ENCODE measurements at regions not wholly inside any gene's neighbourhood (a gene's known extent, or its start where the extent isn't known, plus 50 kb on each side); places are given as distances from the start of the nearest gene placed in this dataset.

GRCh38 chr9:87180361-87180760 is 233.1 kb upstream of the GAS1 start:
- no peak overlapping the region for H3K18ac ChIP-seq (ENCODE audit: low read length)
- no peak overlapping the region for H3K9ac ChIP-seq (ENCODE audit: low read length)
- H2BK120ac ChIP-seq (ENCODE audit: insufficient read depth, low read length, poor library complexity) = peak overlapping the region; percentile 52
- no peak overlapping the region for H3K4me3 ChIP-seq (ENCODE audit: low read depth, low read length)
- H3K23ac ChIP-seq (ENCODE audit: low read length) = no peak overlapping the region
- no peaks in the 10 kb centered on the region for H3K27me3 ChIP-seq (ENCODE audit: insufficient read depth, low read length)
- no peak overlapping the region for H2BK12ac ChIP-seq (ENCODE audit: low read length)
- peak overlapping the region; percentile 18 for H2BK5ac ChIP-seq (ENCODE audit: low read depth, low read length, poor library complexity)
- H2AFZ ChIP-seq (ENCODE audit: insufficient read depth, low read length, poor library complexity) = no peak overlapping the region
- H3K14ac ChIP-seq (ENCODE audit: low read length) = no peak overlapping the region
- peak overlapping the region; percentile 44 for H3K4me2 ChIP-seq (ENCODE audit: low read length)
- H3K4me1 ChIP-seq (ENCODE audit: control insufficient read depth in 1 of 2, insufficient read depth in 2 of 2, low read length in 2 of 2) = peaks cover 4 to 7% of the 10 kb centered on the region in 2 experiments
- no peak overlapping the region for H2AK5ac ChIP-seq (ENCODE audit: low read length)
- WGBS (ENCODE audit: extremely low coverage, insufficient coverage, insufficient read length) = no CpG with 5 or more reads among the region's 5 CpGs
- DNase-seq = peak; percentile 86 to 94
- H4K91ac ChIP-seq (ENCODE audit: low read depth, low read length) = peak overlapping the region; percentile 93
- H4K12ac ChIP-seq (ENCODE audit: low read depth, low read length) = no peak overlapping the region
- no peaks in the 10 kb centered on the region for H3K36me3 ChIP-seq (ENCODE audit: control insufficient read depth in 1 of 2, insufficient read depth in 2 of 2, low read length in 2 of 2)
- peak overlapping the region; percentile 3 for H3K4ac ChIP-seq (ENCODE audit: low read depth, low read length)
- peaks cover 8% of the 10 kb centered on the region for H3K79me1 ChIP-seq (ENCODE audit: low read length)
- no peaks in the 10 kb centered on the region for H3K9me3 ChIP-seq (ENCODE audit: insufficient read depth, low read depth, low read length)
- no peak overlapping the region for H4K8ac ChIP-seq (ENCODE audit: low read depth, low read length)
- H3K27ac ChIP-seq (ENCODE audit: low read depth, low read length) = peak overlapping the region; percentile 89
- H3K79me2 ChIP-seq (ENCODE audit: control insufficient read depth, insufficient read depth, low read length, poor library complexity) = peaks cover 2% of the 10 kb centered on the region

DNA sequence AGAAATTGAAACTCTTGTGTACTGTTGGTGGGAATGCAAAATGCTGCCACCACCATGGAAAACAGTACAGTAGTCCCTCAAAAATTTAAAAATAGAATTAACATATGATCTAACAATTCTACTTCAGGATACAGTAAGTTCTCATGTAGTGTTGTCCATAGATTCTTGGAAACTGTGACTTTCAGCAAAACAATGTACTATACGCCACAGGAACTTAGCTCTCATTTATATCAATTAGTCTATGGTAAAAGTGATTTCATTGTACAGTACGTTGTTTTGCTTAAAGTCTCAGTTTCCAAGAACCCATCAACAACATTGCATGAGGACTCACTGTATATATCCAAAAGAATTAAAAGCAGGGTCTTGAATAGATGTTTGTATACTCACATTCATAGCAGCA is 233.5 kb upstream of the GAS1 start:
- Histone ChIP-seq H3K27ac (ENCODE audit: low read depth, low read length) (no peak overlapping the region), H4K12ac (ENCODE audit: low read depth, low read length) (no peak overlapping the region), H4K91ac (ENCODE audit: low read depth, low read length) (no peak overlapping the region), H3K4me2 (ENCODE audit: low read length) (no peak overlapping the region), H3K27me3 (ENCODE audit: insufficient read depth, low read length) (no peaks in the 10 kb centered on the region), H3K14ac (ENCODE audit: low read length) (no peak overlapping the region), H2AFZ (ENCODE audit: insufficient read depth, low read length, poor library complexity) (no peak overlapping the region), H4K8ac (ENCODE audit: low read depth, low read length) (no peak overlapping the region), H2BK12ac (ENCODE audit: low read length) (no peak overlapping the region), H3K4me1 (ENCODE audit: control insufficient read depth in 1 of 2, insufficient read depth in 2 of 2, low read length in 2 of 2) (peaks cover 4 to 7% of the 10 kb centered on the region in 2 experiments), H3K23ac (ENCODE audit: low read length) (no peak overlapping the region), H3K4me3 (ENCODE audit: low read depth, low read length) (no peak overlapping the region), H3K9me3 (ENCODE audit: insufficient read depth, low read depth, low read length) (no peaks in the 10 kb centered on the region), H2BK120ac (ENCODE audit: insufficient read depth, low read length, poor library complexity) (no peak overlapping the region), H3K79me2 (ENCODE audit: control insufficient read depth, insufficient read depth, low read length, poor library complexity) (peaks cover 2% of the 10 kb centered on the region), H3K79me1 (ENCODE audit: low read length) (peaks cover 8% of the 10 kb centered on the region), H3K36me3 (ENCODE audit: control insufficient read depth in 1 of 2, insufficient read depth in 2 of 2, low read length in 2 of 2) (no peaks in the 10 kb centered on the region), H2AK5ac (ENCODE audit: low read length) (no peak overlapping the region), H3K4ac (ENCODE audit: low read depth, low read length) (no peak overlapping the region), H3K18ac (ENCODE audit: low read length) (no peak overlapping the region), H2BK5ac (ENCODE audit: low read depth, low read length, poor library complexity) (no peak overlapping the region), H3K9ac (ENCODE audit: low read length) (no peak overlapping the region)
- peak in 1 of 2 donors; percentile 45 for DNase-seq
- WGBS (ENCODE audit: extremely low coverage, insufficient coverage, insufficient read length) = no CpG with 5 or more reads among the region's 2 CpGs

- H3K23ac ChIP-seq (ENCODE audit: low read length) = no peak overlapping the region
Observed at GRCh38 chr9:87181670-87182069, 234.4 kb upstream of the GAS1 start.

GRCh38 chr9:87184956-87185642 is 237.8 kb upstream of the GAS1 start:
- Histone ChIP-seq H3K79me2 (ENCODE audit: control insufficient read depth, insufficient read depth, low read length, poor library complexity) (peaks cover under 1% of the 10 kb centered on the region), H3K4ac (ENCODE audit: low read depth, low read length) (no peak overlapping the region), H2BK5ac (ENCODE audit: low read depth, low read length, poor library complexity) (no peak overlapping the region), H2BK12ac (ENCODE audit: low read length) (no peak overlapping the region), H3K18ac (ENCODE audit: low read length) (no peak overlapping the region), H2AK5ac (ENCODE audit: low read length) (no peak overlapping the region), H3K23ac (ENCODE audit: low read length) (no peak overlapping the region), H3K27ac (ENCODE audit: low read depth, low read length) (no peak overlapping the region), H3K27me3 (ENCODE audit: insufficient read depth, low read length) (no peaks in the 10 kb centered on the region), H3K4me3 (ENCODE audit: low read depth, low read length) (no peak overlapping the region), H3K14ac (ENCODE audit: low read length) (no peak overlapping the region), H3K9me3 (ENCODE audit: insufficient read depth, low read depth, low read length) (no peaks in the 10 kb centered on the region), H4K12ac (ENCODE audit: low read depth, low read length) (no peak overlapping the region), H3K79me1 (ENCODE audit: low read length) (peaks cover 1% of the 10 kb centered on the region), H4K8ac (ENCODE audit: low read depth, low read length) (no peak overlapping the region), H3K4me1 (ENCODE audit: control insufficient read depth in 1 of 2, insufficient read depth in 2 of 2, low read length in 2 of 2) (peaks cover 0 to 3% of the 10 kb centered on the region in 2 experiments), H3K9ac (ENCODE audit: low read length) (no peak overlapping the region), H2BK120ac (ENCODE audit: insufficient read depth, low read length, poor library complexity) (no peak overlapping the region), H2AFZ (ENCODE audit: insufficient read depth, low read length, poor library complexity) (no peak overlapping the region), H3K4me2 (ENCODE audit: low read length) (no peak overlapping the region), H4K91ac (ENCODE audit: low read depth, low read length) (no peak overlapping the region), H3K36me3 (ENCODE audit: control insufficient read depth in 1 of 2, insufficient read depth in 2 of 2, low read length in 2 of 2) (no peaks in the 10 kb centered on the region)
- WGBS (ENCODE audit: extremely low coverage, insufficient coverage, insufficient read length) = no CpG with 5 or more reads among the region's 6 CpGs
- DNase-seq = no peak

More at GRCh38 chr9:87181670-87182069, 234.4 kb upstream of the GAS1 start:
- Histone ChIP-seq H3K4ac (ENCODE audit: low read depth, low read length) (no peak overlapping the region), H2BK120ac (ENCODE audit: insufficient read depth, low read length, poor library complexity) (no peak overlapping the region), H3K14ac (ENCODE audit: low read length) (no peak overlapping the region), H2AFZ (ENCODE audit: insufficient read depth, low read length, poor library complexity) (no peak overlapping the region), H3K27me3 (ENCODE audit: insufficient read depth, low read length) (no peaks in the 10 kb centered on the region), H3K27ac (ENCODE audit: low read depth, low read length) (no peak overlapping the region), H4K91ac (ENCODE audit: low read depth, low read length) (no peak overlapping the region), H4K8ac (ENCODE audit: low read depth, low read length) (no peak overlapping the region), H2BK12ac (ENCODE audit: low read length) (no peak overlapping the region), H3K36me3 (ENCODE audit: control insufficient read depth in 1 of 2, insufficient read depth in 2 of 2, low read length in 2 of 2) (no peaks in the 10 kb centered on the region), H2AK5ac (ENCODE audit: low read length) (no peak overlapping the region), H3K9ac (ENCODE audit: low read length) (no peak overlapping the region), H3K79me1 (ENCODE audit: low read length) (peaks cover 8% of the 10 kb centered on the region), H3K9me3 (ENCODE audit: insufficient read depth, low read depth, low read length) (no peaks in the 10 kb centered on the region), H3K79me2 (ENCODE audit: control insufficient read depth, insufficient read depth, low read length, poor library complexity) (peaks cover 2% of the 10 kb centered on the region), H2BK5ac (ENCODE audit: low read depth, low read length, poor library complexity) (no peak overlapping the region), H4K12ac (ENCODE audit: low read depth, low read length) (no peak overlapping the region), H3K4me1 (ENCODE audit: control insufficient read depth in 1 of 2, insufficient read depth in 2 of 2, low read length in 2 of 2) (peaks cover 4 to 7% of the 10 kb centered on the region in 2 experiments), H3K18ac (ENCODE audit: low read length) (no peak overlapping the region), H3K4me2 (ENCODE audit: low read length) (no peak overlapping the region), H3K4me3 (ENCODE audit: low read depth, low read length) (no peak overlapping the region)
- WGBS (ENCODE audit: extremely low coverage, insufficient coverage, insufficient read length) = no CpG with 5 or more reads among the region's 1 CpG
- DNase-seq = no peak
